SK-N-SH treated with all-trans-retinoic acid at 6 μM for 48 hours (cell line): ENCODE measurements at regions not wholly inside any gene's neighbourhood (a gene's known extent, or its start where the extent isn't known, plus 50 kb on each side); places are given as distances from the start of the nearest gene placed in this dataset.
"Not testable (repeated sequence)": the region's sequence is repeated elsewhere in the genome, so short reads cannot be mapped to it uniquely, and the experiment has no call there.

ENCODE experiments used
- ATAC-seq: fragments of 200-7000 bp; cut with Tn5 transposase; 3 replicates; pipeline ENCODE4 v1.9.1; 2020; ENCODE audit warnings: mild to moderate bottlenecking, moderate library complexity
- ARNTL ChIP-seq: fragments of 450-650 bp; formaldehyde crosslinking; IDR thresholded peaks from 2 replicates; pipeline ENCODE4 v1.5.0; 2020; ENCODE audit warnings: low read depth, mild to moderate bottlenecking, moderate library complexity, borderline replicate concordance
- CREB5 ChIP-seq: fragments of 250-450 bp; sonication (Bioruptor Pico); IDR thresholded peaks from 2 replicates; pipeline ENCODE4 v1.5.1; 2020; ENCODE audit warnings: low read depth, mild to moderate bottlenecking, moderate library complexity
- CSDC2 ChIP-seq: fragments of 250-450 bp; sonication (Bioruptor Pico); IDR thresholded peaks from 2 replicates; pipeline ENCODE4 v1.5.0; 2020; ENCODE audit warnings: mild to moderate bottlenecking, moderate library complexity
- GLIS3 ChIP-seq: fragments of 250-450 bp; sonication (Bioruptor Pico); IDR thresholded peaks from 2 replicates; pipeline ENCODE4 v1.5.0; 2020; ENCODE audit warnings: mild to moderate bottlenecking, moderate library complexity
- ISL1 ChIP-seq: fragments of 250-450 bp; sonication (Bioruptor Pico); IDR thresholded peaks from 2 replicates; pipeline ENCODE4 v2.1.2; 2022; ENCODE audit warnings: mild to moderate bottlenecking, moderate library complexity
- OSR1 ChIP-seq: fragments of 250-450 bp; sonication (Bioruptor Pico); IDR thresholded peaks from 2 replicates; pipeline ENCODE4 v1.8.0; 2022; ENCODE audit warnings: moderate library complexity, mild to moderate bottlenecking, inconsistent platforms
- PPARA ChIP-seq: fragments of 250-450 bp; sonication (Bioruptor Pico); IDR thresholded peaks from 2 replicates; pipeline ENCODE4 v1.5.0; 2020; ENCODE audit warnings: mild to moderate bottlenecking, borderline replicate concordance
- RARB ChIP-seq: fragments of 250-450 bp; sonication (Bioruptor Pico); IDR thresholded peaks from 2 replicates; pipeline ENCODE4 v1.8.0; 2021; ENCODE audit warnings: mild to moderate bottlenecking, moderate library complexity
- SNAI2 ChIP-seq: fragments of 250-450 bp; sonication (Bioruptor Pico); IDR thresholded peaks from 2 replicates; pipeline ENCODE4 v1.5.0; 2020; ENCODE audit warnings: mild to moderate bottlenecking, moderate library complexity
- TCF4 ChIP-seq: fragments of 250-450 bp; sonication (Bioruptor Pico); IDR thresholded peaks from 2 replicates; pipeline ENCODE4 v1.8.0; 2021; ENCODE audit warnings: mild to moderate bottlenecking, moderate library complexity, borderline replicate concordance
- TOX ChIP-seq: fragments of 250-450 bp; sonication (Bioruptor Pico); IDR thresholded peaks from 2 replicates; pipeline ENCODE4 v1.8.0; 2021; ENCODE audit warnings: mild to moderate bottlenecking, moderate library complexity, borderline replicate concordance
- ZC3H10 ChIP-seq: fragments of 250-450 bp; sonication (Bioruptor Pico); IDR thresholded peaks from 2 replicates; pipeline ENCODE4 v1.5.1; 2021; ENCODE audit warnings: mild to moderate bottlenecking, moderate library complexity
- ZFP3 ChIP-seq: fragments of 250-450 bp; sonication (Bioruptor Pico); IDR thresholded peaks from 2 replicates; pipeline ENCODE4 v1.5.0; 2020; ENCODE audit warnings: mild to moderate bottlenecking, moderate library complexity
- ZFP30 ChIP-seq: fragments of 450-650 bp; formaldehyde crosslinking; IDR thresholded peaks from 2 replicates; pipeline ENCODE4 v1.5.0; 2022; ENCODE audit warnings: mild to moderate bottlenecking, moderate library complexity
- ZNF70 ChIP-seq: fragments of 450-650 bp; formaldehyde crosslinking; IDR thresholded peaks from 2 replicates; pipeline ENCODE4 v1.5.0; 2020; ENCODE audit warnings: mild to moderate bottlenecking, moderate library complexity
- ZNF8 ChIP-seq: fragments of 450-650 bp; formaldehyde crosslinking; IDR thresholded peaks from 2 replicates; pipeline ENCODE4 v1.5.0; 2020; ENCODE audit warnings: mild to moderate bottlenecking, moderate library complexity
- TF ChIP-seq, protein P1 (sequence below): fragments of 250-450 bp; sonication (Bioruptor Pico); IDR thresholded peaks from 2 replicates; pipeline ENCODE4 v1.5.0; 2020; ENCODE audit warnings: mild to moderate bottlenecking, moderate library complexity
- TF ChIP-seq, protein P2 (sequence below): fragments of 250-450 bp; sonication (Bioruptor Pico); IDR thresholded peaks from 2 replicates; pipeline ENCODE4 v1.8.0; 2021; ENCODE audit warnings: low read depth, mild to moderate bottlenecking, moderate library complexity, borderline replicate concordance
- TF ChIP-seq, protein P3 (sequence below): fragments of 250-450 bp; sonication (Bioruptor Pico); IDR thresholded peaks from 2 replicates; pipeline ENCODE4 v1.8.0; 2020; ENCODE audit warnings: mild to moderate bottlenecking, moderate library complexity, borderline replicate concordance

- no peak for ATAC-seq
- TF ChIP-seq OSR1 (CRISPR knock-in tag) (no peak), ZFP3 (no peak), ISL1 (CRISPR knock-in tag) (no peak), RARB (CRISPR knock-in tag) (no peak), ARNTL (CRISPR knock-in tag) (no peak), ZFP30 (CRISPR knock-in tag) (no peak), SNAI2 (no peak), ZNF8 (CRISPR knock-in tag) (no peak), ZC3H10 (CRISPR knock-in tag) (no peak), PPARA (CRISPR knock-in tag) (no peak), TCF4 (CRISPR knock-in tag) (no peak), GLIS3 (no peak), CREB5 (no peak)
- TF ChIP-seq, protein P1, sequence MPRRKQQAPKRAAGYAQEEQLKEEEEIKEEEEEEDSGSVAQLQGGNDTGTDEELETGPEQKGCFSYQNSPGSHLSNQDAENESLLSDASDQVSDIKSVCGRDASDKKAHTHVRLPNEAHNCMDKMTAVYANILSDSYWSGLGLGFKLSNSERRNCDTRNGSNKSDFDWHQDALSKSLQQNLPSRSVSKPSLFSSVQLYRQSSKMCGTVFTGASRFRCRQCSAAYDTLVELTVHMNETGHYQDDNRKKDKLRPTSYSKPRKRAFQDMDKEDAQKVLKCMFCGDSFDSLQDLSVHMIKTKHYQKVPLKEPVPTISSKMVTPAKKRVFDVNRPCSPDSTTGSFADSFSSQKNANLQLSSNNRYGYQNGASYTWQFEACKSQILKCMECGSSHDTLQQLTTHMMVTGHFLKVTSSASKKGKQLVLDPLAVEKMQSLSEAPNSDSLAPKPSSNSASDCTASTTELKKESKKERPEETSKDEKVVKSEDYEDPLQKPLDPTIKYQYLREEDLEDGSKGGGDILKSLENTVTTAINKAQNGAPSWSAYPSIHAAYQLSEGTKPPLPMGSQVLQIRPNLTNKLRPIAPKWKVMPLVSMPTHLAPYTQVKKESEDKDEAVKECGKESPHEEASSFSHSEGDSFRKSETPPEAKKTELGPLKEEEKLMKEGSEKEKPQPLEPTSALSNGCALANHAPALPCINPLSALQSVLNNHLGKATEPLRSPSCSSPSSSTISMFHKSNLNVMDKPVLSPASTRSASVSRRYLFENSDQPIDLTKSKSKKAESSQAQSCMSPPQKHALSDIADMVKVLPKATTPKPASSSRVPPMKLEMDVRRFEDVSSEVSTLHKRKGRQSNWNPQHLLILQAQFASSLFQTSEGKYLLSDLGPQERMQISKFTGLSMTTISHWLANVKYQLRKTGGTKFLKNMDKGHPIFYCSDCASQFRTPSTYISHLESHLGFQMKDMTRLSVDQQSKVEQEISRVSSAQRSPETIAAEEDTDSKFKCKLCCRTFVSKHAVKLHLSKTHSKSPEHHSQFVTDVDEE (CRISPR knock-in tag): no peak
Observed at GRCh38 chr7:19963695-19964094, 190.3 kb upstream of the TMEM196 start.

- ATAC-seq: no peak
- TF ChIP-seq RARB (CRISPR knock-in tag) (no peak), TOX (CRISPR knock-in tag) (no peak)
- TF ChIP-seq, protein P2, sequence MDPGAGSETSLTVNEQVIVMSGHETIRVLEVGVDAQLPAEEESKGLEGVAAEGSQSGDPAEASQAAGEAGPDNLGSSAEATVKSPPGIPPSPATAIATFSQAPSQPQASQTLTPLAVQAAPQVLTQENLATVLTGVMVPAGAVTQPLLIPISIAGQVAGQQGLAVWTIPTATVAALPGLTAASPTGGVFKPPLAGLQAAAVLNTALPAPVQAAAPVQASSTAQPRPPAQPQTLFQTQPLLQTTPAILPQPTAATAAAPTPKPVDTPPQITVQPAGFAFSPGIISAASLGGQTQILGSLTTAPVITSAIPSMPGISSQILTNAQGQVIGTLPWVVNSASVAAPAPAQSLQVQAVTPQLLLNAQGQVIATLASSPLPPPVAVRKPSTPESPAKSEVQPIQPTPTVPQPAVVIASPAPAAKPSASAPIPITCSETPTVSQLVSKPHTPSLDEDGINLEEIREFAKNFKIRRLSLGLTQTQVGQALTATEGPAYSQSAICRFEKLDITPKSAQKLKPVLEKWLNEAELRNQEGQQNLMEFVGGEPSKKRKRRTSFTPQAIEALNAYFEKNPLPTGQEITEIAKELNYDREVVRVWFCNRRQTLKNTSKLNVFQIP (CRISPR knock-in tag): no peak
Observed at GRCh38 chr7:19958309-19958896, 185.0 kb upstream of the TMEM196 start.

GRCh38 chr7:19957664-19958063, 184.2 kb upstream of the TMEM196 start:
- ATAC-seq: no peak
- TF ChIP-seq CSDC2 (CRISPR knock-in tag) (no peak), OSR1 (CRISPR knock-in tag) (no peak), GLIS3 (no peak), ZNF8 (CRISPR knock-in tag) (no peak), TCF4 (CRISPR knock-in tag) (no peak), ZNF70 (CRISPR knock-in tag) (no peak), RARB (CRISPR knock-in tag) (no peak), ZFP30 (CRISPR knock-in tag) (no peak), ARNTL (CRISPR knock-in tag) (no peak), ISL1 (CRISPR knock-in tag) (no peak)

- ATAC-seq: not testable (repeated sequence)
Observed at GRCh38 chr7:19954166-19954565, 180.7 kb upstream of the TMEM196 start.

GRCh38 chr7:19953411-19953810, 180.0 kb upstream of the TMEM196 start:
- not testable (repeated sequence) for ATAC-seq

GRCh38 chr7:19948160-19948559, 174.7 kb upstream of the TMEM196 start:
- TF ChIP-seq, protein P1 (CRISPR knock-in tag): no peak
- no peak for TF ChIP-seq ZNF70 (CRISPR knock-in tag)
- TF ChIP-seq CSDC2 (CRISPR knock-in tag): no peak
- TF ChIP-seq ZFP30 (CRISPR knock-in tag): no peak
- TF ChIP-seq, protein P3, sequence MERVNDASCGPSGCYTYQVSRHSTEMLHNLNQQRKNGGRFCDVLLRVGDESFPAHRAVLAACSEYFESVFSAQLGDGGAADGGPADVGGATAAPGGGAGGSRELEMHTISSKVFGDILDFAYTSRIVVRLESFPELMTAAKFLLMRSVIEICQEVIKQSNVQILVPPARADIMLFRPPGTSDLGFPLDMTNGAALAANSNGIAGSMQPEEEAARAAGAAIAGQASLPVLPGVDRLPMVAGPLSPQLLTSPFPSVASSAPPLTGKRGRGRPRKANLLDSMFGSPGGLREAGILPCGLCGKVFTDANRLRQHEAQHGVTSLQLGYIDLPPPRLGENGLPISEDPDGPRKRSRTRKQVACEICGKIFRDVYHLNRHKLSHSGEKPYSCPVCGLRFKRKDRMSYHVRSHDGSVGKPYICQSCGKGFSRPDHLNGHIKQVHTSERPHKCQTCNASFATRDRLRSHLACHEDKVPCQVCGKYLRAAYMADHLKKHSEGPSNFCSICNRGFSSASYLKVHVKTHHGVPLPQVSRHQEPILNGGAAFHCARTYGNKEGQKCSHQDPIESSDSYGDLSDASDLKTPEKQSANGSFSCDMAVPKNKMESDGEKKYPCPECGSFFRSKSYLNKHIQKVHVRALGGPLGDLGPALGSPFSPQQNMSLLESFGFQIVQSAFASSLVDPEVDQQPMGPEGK (CRISPR knock-in tag): no peak
- TF ChIP-seq SNAI2: no peak
- no peak for TF ChIP-seq GLIS3
- TF ChIP-seq TCF4 (CRISPR knock-in tag): no peak
- TF ChIP-seq PPARA (CRISPR knock-in tag): no peak
- ATAC-seq: no peak
